DMS153 treated with DMSO at 0.1 percent for 48 hours (cell line): ENCODE measurements at regions not wholly inside any gene's neighbourhood (a gene's known extent, or its start where the extent isn't known, plus 50 kb on each side); places are given as distances from the start of the nearest gene placed in this dataset.
A peak's percentile ranks its signal among the peaks of the same experiment; 100 is the strongest.
"Not testable (repeated sequence)": the region's sequence is repeated elsewhere in the genome, so short reads cannot be mapped to it uniquely, and the experiment has no call there.

Experiments used
- DNase-seq: peaks from one replicate; lab custom pipeline; 2025; ENCODE audit not compliant: unreplicated experiment; lab: John Stamatoyannopoulos, UW

- no peak for DNase-seq
Observed at GRCh38 chr7:25727446-25727845, 424.6 kb upstream of the NFE2L3 start.

- no peak for DNase-seq
Observed at GRCh38 chr7:25727876-25728275, 424.1 kb upstream of the NFE2L3 start.

GRCh38 chr7:25731068-25731845, 420.7 kb upstream of the NFE2L3 start:
- DNase-seq, result no peak

- DNase-seq, result no peak
Observed at GRCh38 chr7:25731846-25732245, 420.2 kb upstream of the NFE2L3 start.

- no peak for DNase-seq
Observed at GRCh38 chr7:25732766-25733217, 419.2 kb upstream of the NFE2L3 start.

GRCh38 chr7:25735674-25736242, 416.2 kb upstream of the NFE2L3 start:
- no peak for DNase-seq

GRCh38 chr7:25738528-25738927, 413.5 kb upstream of the NFE2L3 start:
- DNase-seq, result no peak

GRCh38 chr7:25739143-25739542, 412.9 kb upstream of the NFE2L3 start:
- no peak for DNase-seq

GRCh38 chr7:25742316-25742715, 409.7 kb upstream of the NFE2L3 start:
- DNase-seq, result no peak

- DNase-seq, result not testable (repeated sequence)
Observed at GRCh38 chr7:25743670-25744451, 408.1 kb upstream of the NFE2L3 start.

GRCh38 chr7:25750744-25751508, 401.1 kb upstream of the NFE2L3 start:
- peak; percentile 64 for DNase-seq

- DNase-seq, result no peak
Observed at GRCh38 chr7:25752154-25752553, 399.8 kb upstream of the NFE2L3 start.

- DNase-seq, result no peak
Observed at GRCh38 chr7:25752967-25753791, 398.8 kb upstream of the NFE2L3 start.

- no peak for DNase-seq
Observed at GRCh38 chr7:25753837-25754236, 398.2 kb upstream of the NFE2L3 start.

- DNase-seq, result no peak
Observed at GRCh38 chr7:25754333-25754732, 397.7 kb upstream of the NFE2L3 start.

GRCh38 chr7:25754751-25755150, 397.2 kb upstream of the NFE2L3 start:
- DNase-seq, result no peak

- DNase-seq, result no peak
Observed at GRCh38 chr7:25756601-25757000, 395.4 kb upstream of the NFE2L3 start.

- peak; percentile 33 for DNase-seq
Observed at GRCh38 chr7:25758559-25758958, 393.4 kb upstream of the NFE2L3 start.

GRCh38 chr7:25759286-25759685, 392.7 kb upstream of the NFE2L3 start:
- DNase-seq, result no peak

GRCh38 chr7:25759748-25760147, 392.2 kb upstream of the NFE2L3 start:
- no peak for DNase-seq
